Uterus (tissue), 2 donors: ENCODE measurements at regions not wholly inside any gene's neighbourhood (a gene's known extent, or its start where the extent isn't known, plus 50 kb on each side); places are given as distances from the start of the nearest gene placed in this dataset.

Experiments used
- POLR2A ChIP-seq, 2 donors: fragments of 450-650 bp; IDR thresholded peaks; one replicate each; pipeline ENCODE4 v1.6.1; 2016; ENCODE audit warnings: antibody characterized with exemption in 2 of 2, mild to moderate bottlenecking in 1 of 2, moderate library complexity in 1 of 2
- TF ChIP-seq, protein P1 (sequence below), 4 experiments: fragments of 200-600 bp in 2 of 4; fragments of 450-650 bp in 2 of 4; sonication (generic) in 2 of 4; IDR thresholded peaks; one replicate each; pipeline ENCODE4 v1.5.1; 2016 to 2019; ENCODE audit warnings: antibody characterized with exemption in 4 of 4, mild to moderate bottlenecking in 2 of 4, moderate library complexity in 1 of 4

GRCh38 chr4:126563389-126563788, 1069.4 kb upstream of the INTU start:
- TF ChIP-seq, protein P1, sequence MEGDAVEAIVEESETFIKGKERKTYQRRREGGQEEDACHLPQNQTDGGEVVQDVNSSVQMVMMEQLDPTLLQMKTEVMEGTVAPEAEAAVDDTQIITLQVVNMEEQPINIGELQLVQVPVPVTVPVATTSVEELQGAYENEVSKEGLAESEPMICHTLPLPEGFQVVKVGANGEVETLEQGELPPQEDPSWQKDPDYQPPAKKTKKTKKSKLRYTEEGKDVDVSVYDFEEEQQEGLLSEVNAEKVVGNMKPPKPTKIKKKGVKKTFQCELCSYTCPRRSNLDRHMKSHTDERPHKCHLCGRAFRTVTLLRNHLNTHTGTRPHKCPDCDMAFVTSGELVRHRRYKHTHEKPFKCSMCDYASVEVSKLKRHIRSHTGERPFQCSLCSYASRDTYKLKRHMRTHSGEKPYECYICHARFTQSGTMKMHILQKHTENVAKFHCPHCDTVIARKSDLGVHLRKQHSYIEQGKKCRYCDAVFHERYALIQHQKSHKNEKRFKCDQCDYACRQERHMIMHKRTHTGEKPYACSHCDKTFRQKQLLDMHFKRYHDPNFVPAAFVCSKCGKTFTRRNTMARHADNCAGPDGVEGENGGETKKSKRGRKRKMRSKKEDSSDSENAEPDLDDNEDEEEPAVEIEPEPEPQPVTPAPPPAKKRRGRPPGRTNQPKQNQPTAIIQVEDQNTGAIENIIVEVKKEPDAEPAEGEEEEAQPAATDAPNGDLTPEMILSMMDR (IDR thresholded peaks at IDR 0.05): no peak
- no peak for TF ChIP-seq POLR2A (IDR thresholded peaks at IDR 0.05)
